Right lobe of liver (tissue), 4 donors: ENCODE measurements at regions not wholly inside any gene's neighbourhood (a gene's known extent, or its start where the extent isn't known, plus 50 kb on each side); places are given as distances from the start of the nearest gene placed in this dataset.

ENCODE experiments used
- POLR2A ChIP-seq: fragments of 450-650 bp; IDR thresholded peaks from one replicate; pipeline ENCODE4 v1.6.1; 2017; ENCODE audit warnings: antibody characterized with exemption, mild to moderate bottlenecking
- TF ChIP-seq, protein P1 (sequence below), 4 donors: fragments of 200-600 bp in 3 of 4; fragments of 450-650 bp in 1 of 4; IDR thresholded peaks; one replicate each; pipeline versions ENCODE4 v1.5.1 to v1.8.0; 2016 to 2022; ENCODE audit warnings: antibody characterized with exemption in 4 of 4, mild to moderate bottlenecking in 2 of 4
- donor health status: DM: no; HTN: no; CAD: no.
- donor health status: DM: no; HTN: no; CAD: no.
- donor health status: DM: no; HTN: yes; CAD: no.

DNA sequence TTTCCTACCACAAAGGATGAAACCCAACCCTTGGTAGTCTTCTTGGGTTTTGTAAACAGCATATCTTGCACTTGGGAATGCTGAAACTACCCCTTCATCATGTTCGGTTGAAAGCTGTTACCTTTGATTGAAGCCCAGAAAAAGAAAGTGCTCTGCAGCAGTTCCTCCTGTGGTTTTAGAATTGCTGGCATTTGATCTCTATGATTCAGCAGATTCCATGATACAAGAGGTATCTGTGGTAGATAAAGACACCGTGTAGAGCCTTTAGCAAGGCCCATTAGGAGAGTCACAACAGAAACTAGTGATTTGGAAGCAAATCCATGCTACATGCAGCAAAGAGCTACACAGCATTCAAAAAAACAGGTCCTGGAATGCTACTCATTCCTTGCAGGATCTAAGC lies 557.0 kb downstream of the TLE1 start:
- TF ChIP-seq, protein P1, sequence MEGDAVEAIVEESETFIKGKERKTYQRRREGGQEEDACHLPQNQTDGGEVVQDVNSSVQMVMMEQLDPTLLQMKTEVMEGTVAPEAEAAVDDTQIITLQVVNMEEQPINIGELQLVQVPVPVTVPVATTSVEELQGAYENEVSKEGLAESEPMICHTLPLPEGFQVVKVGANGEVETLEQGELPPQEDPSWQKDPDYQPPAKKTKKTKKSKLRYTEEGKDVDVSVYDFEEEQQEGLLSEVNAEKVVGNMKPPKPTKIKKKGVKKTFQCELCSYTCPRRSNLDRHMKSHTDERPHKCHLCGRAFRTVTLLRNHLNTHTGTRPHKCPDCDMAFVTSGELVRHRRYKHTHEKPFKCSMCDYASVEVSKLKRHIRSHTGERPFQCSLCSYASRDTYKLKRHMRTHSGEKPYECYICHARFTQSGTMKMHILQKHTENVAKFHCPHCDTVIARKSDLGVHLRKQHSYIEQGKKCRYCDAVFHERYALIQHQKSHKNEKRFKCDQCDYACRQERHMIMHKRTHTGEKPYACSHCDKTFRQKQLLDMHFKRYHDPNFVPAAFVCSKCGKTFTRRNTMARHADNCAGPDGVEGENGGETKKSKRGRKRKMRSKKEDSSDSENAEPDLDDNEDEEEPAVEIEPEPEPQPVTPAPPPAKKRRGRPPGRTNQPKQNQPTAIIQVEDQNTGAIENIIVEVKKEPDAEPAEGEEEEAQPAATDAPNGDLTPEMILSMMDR (IDR thresholded peaks at IDR 0.05): no peak
- TF ChIP-seq POLR2A: no peak
